ENCODE measurements at regions not wholly inside any gene's neighbourhood (a gene's known extent, or its start where the extent isn't known, plus 50 kb on each side); places are given as distances from the start of the nearest gene placed in this dataset.

- H3K9me3 ChIP-seq (ENCODE audit: control insufficient read depth, insufficient read depth, low read depth, low read length): no peaks in the 10 kb centered on the region
- intact Hi-C loops (cut with micrococcal nuclease; ENCODE audit: unreplicated experiment) (loop anchor here (5.0 to 10.0 kb wide), 4 partner anchors 53 to 643 kb away; no protein-coding TSS in a partner anchor), in situ Hi-C loops (cut with HindIII; ENCODE audit: low pct_unique_long_range_greater_than_20kb, low sequenced_read_pairs) (no loop called here)
- ChIA-PET CTCF (no interaction called here), POLR2A (no interaction called here)
- H3K4me3 ChIP-seq (ENCODE audit: low read depth in 2 of 2, low read length in 2 of 2): no peak overlapping the region
- H3K36me3 ChIP-seq (ENCODE audit: control insufficient read depth, insufficient read depth, low read length): no peaks in the 10 kb centered on the region
- H3K27ac ChIP-seq (ENCODE audit: low read length): no peak overlapping the region
- no peak for ATAC-seq
- BruUV-seq (replicated peaks): no TSS peak
- no peak for DNase-seq (ENCODE audit: low read depth, low spot score)
- TF ChIP-seq POLR2AphosphoS5 (IDR thresholded peaks at IDR 0.05; ENCODE audit: low read depth, low read length) (no peak), REST (IDR thresholded peaks at IDR 0.05; ENCODE audit: insufficient read depth in 1 of 2, low read depth in 2 of 2, low read length in 1 of 2) (no peak)
- H3K4me1 ChIP-seq (ENCODE audit: control insufficient read depth, insufficient read depth, low read length): no peaks in the 10 kb centered on the region
- H3K27me3 ChIP-seq (ENCODE audit: control insufficient read depth, insufficient read depth, low read length): no peaks in the 10 kb centered on the region
These were observed 203.1 kb downstream of the SLC7A11 start for GRCh38 chr4:138039010-138039409.

GRCh38 chr4:138037696-138038095 is 204.5 kb downstream of the SLC7A11 start:
- BruUV-seq (replicated peaks): no TSS peak
- no peak for TF ChIP-seq POLR2AphosphoS5 (IDR thresholded peaks at IDR 0.05; ENCODE audit: low read depth, low read length)
- TF ChIP-seq TCF7L2 (IDR thresholded peaks at IDR 0.05; ENCODE audit: low read depth, low read length): no peak
- TF ChIP-seq REST (IDR thresholded peaks at IDR 0.05; ENCODE audit: insufficient read depth in 1 of 2, low read depth in 2 of 2, low read length in 1 of 2): no peak
- TF ChIP-seq SIN3A (IDR thresholded peaks at IDR 0.05; ENCODE audit: borderline replicate concordance, insufficient read depth, low read depth, low read length): no peak
- TF ChIP-seq CTCF (IDR thresholded peaks at IDR 0.05): no peak
- Histone ChIP-seq H3K27me3 (ENCODE audit: control insufficient read depth, insufficient read depth, low read length) (no peaks in the 10 kb centered on the region), H3K4me3 (ENCODE audit: low read depth in 2 of 2, low read length in 2 of 2) (no peak overlapping the region), H3K9me3 (ENCODE audit: control insufficient read depth, insufficient read depth, low read depth, low read length) (no peaks in the 10 kb centered on the region), H3K36me3 (ENCODE audit: control insufficient read depth, insufficient read depth, low read length) (no peaks in the 10 kb centered on the region), H3K27ac (ENCODE audit: low read length) (no peak overlapping the region), H3K4me1 (ENCODE audit: control insufficient read depth, insufficient read depth, low read length) (no peaks in the 10 kb centered on the region)
- ChIA-PET POLR2A (no interaction called here), CTCF (interaction anchor here (0.8 kb wide), 1 partner anchor 774 kb away, joined by 3 read pairs; no protein-coding TSS in a partner anchor)
- intact Hi-C loops (cut with micrococcal nuclease; ENCODE audit: unreplicated experiment): loop anchor here (5.0 to 10.0 kb wide), 4 partner anchors 55 to 645 kb away; no protein-coding TSS in a partner anchor
- no peak for DNase-seq (ENCODE audit: low read depth, low spot score)
- no peak for ATAC-seq
- in situ Hi-C loops (cut with HindIII; ENCODE audit: low pct_unique_long_range_greater_than_20kb, low sequenced_read_pairs): no loop called here

Measured in Panc1 (cell line).